GM21526 (cell line): ENCODE measurements at regions not wholly inside any gene's neighbourhood (a gene's known extent, or its start where the extent isn't known, plus 50 kb on each side); places are given as distances from the start of the nearest gene placed in this dataset.
A peak's percentile ranks its signal among the peaks of the same experiment; 100 is the strongest.

ENCODE experiments used
- ATAC-seq: cut with Tn5 transposase; IDR thresholded peaks from one replicate; pipeline ENCODE4 v1.9.1; 2021; ENCODE audit warnings: moderate library complexity; ENCODE audit not compliant: unreplicated experiment, low FRiP score

DNA sequence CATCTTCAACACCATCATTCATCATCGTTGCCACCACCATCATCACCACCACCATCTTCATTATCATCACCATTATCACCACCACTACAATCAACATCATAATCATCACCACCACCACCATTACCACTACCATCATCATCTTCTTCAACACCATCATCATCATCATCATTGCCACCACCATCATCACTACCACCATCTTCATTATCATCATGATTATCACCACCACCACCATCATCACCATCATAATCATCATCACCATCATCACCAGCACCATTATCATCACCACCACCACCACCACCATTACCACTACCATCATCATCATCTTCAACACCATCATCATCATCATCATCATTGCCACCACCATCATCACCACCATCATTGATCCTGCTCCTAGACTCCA lies 112.7 kb downstream of the OAT start:
- no peak for ATAC-seq

- no peak for ATAC-seq
Observed at GRCh38 chr10:124305131-124305530, 113.6 kb downstream of the OAT start.

GRCh38 chr10:124303662-124304418 lies 114.9 kb downstream of the OAT start:
- ATAC-seq: no peak

DNA sequence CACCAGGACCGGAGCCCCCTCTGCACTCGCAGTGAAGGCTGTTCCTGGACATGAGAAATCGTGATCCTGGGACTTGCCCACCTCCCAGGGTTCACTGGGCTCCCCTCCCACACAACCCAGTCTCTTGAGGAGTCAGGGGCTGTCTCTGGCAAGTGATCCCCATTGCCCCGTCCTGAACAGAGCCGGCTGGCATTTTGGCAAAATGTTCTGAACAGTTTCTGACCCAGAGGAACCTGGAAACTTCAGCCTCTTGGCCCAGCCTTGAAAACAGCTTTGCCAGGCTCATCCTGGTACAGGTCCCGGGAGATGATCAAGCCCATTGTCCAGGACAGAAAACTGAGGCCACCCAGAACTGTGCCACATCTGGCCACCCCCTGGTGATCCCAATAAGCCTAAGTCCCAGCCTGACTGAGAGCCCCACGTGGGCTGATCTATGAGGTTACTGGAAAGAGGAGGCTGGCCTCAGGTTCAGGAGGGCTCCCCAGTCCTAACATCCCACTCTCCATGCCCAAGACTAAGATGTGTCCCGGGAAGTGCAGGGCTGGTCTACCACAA lies 115.7 kb downstream of the OAT start:
- no peak for ATAC-seq

DNA sequence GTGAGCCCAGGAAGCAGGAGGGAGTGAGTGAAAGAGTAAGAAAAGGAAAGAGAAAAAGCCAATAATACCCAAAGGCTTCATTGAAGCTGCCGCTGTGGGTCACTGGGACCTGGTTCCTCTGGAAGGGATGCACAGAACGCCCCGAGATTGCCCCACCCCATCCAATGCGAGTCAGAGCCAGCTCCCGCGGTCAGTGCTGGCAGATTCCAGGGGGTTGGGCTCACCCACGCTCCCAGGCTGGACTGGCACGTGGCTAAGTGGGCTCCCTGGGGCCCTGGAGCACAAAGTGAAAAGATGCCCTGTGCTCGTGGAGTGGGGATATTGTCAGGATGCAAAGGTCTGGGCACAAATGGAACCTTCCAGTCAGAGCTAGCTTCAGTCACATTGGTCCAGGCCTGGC lies 117.0 kb downstream of the OAT start:
- ATAC-seq: no peak

GRCh38 chr10:124300735-124301134 lies 118.0 kb downstream of the OAT start:
- no peak for ATAC-seq

- ATAC-seq: no peak
Observed at GRCh38 chr10:124300224-124300623, 118.5 kb downstream of the OAT start.

GRCh38 chr10:124299696-124300095 lies 119.0 kb downstream of the OAT start:
- no peak for ATAC-seq

DNA sequence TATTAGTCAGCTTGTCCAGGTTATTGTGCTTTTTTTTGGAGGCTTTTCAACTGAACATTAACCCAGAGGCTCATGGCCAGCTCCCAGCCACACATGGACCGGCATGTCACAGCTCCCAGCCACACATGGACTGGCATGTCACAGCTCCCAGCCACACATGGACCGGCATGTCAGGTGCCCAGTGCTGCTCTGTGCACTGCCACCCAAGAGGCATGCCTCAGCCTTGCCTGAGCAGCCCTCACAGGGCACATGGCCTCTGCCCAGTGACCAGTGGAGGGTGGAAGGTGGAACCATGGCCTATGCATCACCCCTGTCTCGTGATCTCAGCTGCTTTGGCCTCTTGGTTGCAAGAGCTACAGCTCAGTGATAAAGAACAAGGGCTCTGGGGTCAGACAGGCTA lies 119.8 kb downstream of the OAT start:
- no peak for ATAC-seq

DNA sequence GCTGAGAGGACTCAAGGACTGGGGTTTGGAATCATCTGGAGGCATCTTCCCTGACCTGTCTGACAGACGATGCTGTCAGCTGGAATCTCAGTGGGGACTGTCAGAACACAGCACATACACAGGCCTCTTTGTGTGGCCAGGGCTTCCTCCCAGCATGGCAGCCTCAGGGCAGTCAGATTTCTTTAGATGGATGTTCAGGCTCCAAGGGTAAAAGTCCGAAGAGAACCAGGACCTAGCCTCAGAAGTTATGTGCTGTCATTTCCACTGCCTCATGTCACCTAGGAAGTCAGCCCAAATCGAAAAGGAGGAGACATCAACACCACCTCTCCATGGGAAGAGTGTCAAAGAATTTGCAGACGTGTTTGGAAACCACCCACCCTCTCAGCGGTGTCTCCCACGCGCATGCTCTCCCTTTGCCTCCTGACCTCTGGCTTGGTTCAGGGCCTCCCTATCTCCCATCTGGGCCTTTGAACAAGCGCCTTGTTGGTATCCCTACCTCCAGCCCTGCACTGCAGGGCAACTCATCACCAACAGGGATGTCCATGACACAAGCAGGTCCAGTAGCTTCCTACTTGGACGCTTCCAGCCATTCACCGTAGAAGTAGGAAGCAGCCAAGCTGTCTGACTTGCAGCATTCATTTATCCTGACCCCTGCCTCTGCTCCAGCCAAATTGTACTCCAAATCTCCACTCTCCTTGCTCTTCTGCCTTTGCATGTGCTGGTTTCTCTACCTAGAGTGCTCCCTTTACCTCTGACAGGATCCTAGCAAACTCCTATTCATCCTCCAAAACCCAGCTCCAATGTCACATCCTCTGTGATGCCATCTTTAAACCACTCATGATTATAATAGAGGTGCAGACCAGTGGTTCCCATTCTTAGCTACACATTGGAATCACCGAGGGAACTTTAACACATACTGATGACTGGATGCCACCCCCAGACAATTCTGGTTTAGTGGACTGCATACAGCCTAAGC lies 121.6 kb downstream of the OAT start:
- ATAC-seq: no peak

GRCh38 chr10:124296121-124296812 lies 122.5 kb downstream of the OAT start:
- ATAC-seq: no peak

GRCh38 chr10:124294811-124295770 lies 123.6 kb downstream of the OAT start:
- ATAC-seq: no peak

DNA sequence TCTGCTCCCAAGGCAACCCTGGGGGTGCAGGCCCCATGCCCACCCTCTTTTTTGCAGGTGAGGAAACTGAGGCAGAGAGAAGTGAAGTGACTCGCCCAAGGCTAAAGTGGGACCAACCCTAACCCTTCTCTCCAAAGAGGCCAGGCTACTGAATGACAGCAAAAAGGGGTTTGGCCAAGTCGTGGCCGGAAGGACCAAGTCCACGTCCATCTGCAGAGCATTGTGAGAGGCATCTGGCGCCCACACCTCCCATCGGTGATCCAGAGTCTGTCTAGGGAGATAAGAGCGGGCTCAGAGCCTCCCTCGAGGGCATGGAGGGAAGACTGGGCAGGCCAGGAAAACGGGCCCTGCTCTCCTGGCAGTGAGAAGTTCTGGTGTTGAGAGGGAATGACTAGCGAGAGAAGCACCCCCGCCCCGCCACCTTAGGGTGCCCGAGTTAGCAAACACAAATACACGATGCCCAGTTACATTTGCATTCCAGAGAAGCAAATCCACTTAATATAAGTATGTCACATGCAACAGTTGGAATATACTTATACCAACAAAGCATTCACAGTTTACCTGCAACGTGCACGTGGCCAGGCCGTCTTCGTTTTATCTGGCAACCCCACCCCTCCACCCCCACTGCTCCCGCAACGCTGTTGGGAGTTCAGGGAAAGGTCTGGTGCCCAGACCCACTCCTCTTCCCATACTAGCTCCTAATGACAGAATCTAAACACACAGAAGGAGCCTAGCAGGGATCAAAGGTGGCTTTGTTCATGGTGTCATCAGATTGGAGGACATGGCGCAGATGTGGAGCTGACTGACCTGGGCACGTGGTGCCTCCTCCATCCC lies 124.9 kb downstream of the OAT start:
- ATAC-seq: no peak

DNA sequence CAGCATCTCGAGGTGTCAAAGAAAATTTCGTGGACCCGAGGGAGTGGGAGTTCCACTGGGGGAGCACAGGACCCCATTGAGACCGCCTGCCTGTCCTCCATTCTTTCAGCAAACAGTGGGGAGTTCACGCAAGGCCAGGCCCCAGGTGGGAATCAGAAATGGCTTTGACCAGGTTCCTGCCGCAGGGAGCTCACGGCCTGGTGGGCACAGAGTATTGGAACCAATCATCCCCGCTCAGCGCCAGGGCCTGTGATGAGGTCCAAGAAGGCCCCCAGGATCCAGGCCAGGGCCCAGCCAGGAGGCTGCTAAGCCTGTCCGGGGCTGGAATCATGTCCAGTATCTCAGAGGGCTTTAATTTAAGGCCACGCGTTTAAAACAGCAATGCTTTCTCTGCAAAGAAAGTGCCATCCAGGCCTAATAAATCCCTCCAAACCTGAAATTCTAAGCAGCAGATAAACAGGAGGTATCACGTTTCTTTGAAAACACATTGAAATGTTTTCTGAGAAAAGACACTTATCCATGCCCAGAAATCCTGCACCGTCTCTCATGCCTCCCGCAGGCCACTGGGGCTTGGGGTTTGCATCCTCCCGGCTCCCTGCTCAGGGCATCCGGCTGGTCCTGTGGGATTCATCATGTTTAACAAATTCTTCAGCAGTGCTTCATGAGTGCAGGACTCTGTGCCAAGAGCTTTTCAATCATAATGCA lies 125.7 kb downstream of the OAT start:
- no peak for ATAC-seq

- ATAC-seq: no peak
Observed at GRCh38 chr10:124291001-124291701, 127.6 kb downstream of the OAT start.

DNA sequence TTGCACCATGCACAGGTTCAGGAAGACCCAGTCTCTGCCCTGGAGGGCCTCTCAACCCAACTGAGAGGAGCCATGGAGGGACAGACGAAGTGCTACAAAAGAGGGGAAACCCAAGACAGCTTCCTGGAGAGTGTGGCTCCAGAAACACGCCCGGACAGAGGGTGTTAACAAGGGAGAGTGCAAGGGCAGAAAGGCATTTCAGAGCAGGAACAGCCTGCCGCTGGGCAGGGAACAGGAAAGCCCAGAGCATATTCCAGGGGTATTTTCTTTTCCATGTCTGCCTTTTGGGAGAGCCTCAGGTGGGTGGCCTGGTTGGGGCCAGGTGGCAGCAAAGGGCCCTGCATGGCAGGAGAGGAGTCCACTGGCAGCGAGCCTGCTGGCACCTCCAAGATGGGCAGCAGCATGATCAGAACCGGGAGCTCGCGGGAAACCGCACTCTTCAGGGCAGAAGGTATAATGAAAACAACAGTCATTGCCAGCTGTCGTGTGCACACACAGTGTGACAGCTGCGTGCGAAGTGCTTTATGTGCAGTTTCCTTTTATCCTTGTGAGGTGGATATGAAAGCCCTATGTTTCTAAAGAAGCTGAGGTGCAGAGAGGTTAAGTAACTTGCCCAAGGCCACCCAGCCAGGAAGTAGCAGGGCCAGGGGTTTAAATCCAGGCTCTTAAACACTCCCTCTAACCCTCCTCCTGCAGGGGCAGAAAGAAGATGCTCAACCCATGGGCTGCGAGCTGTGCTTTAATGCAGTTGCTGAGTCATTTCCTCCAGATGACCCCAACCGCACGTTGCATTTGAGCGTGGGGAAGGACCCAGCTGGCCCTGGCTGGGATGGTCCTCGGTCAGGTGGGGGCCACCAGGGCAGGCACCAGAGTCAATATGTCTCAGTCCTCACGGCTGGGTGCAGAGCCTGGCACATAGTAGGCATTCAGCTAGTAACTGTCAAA lies 128.6 kb downstream of the OAT start:
- peak; percentile 52 for ATAC-seq
